HEK293 (cell line): ENCODE measurements at regions not wholly inside any gene's neighbourhood (a gene's known extent, or its start where the extent isn't known, plus 50 kb on each side); places are given as distances from the start of the nearest gene placed in this dataset.

Experiments used
- CTCF ChIA-PET: fragments of 350-600 bp; formaldehyde crosslinking; extraction: SDS; loops from one replicate; lab custom pipeline; 2021; ENCODE audit warnings: antibody characterized with exemption; lab: Yijun Ruan, JAX
- POLR2A ChIA-PET: fragments of 300-600 bp; formaldehyde crosslinking; extraction: SDS; loops from one replicate; lab custom pipeline; 2020; ENCODE audit warnings: antibody characterized with exemption, inconsistent platforms; lab: Yijun Ruan, JAX
- H3K27ac ChIP-seq: fragments of 200-500 bp; sonication (Bioruptor generic); 2 replicates; pipeline ENCODE4 v1.5.1; 2014; ENCODE audit warnings: low read depth, low read length, control low read depth, inconsistent platforms; ENCODE audit errors: extremely low read depth
- H3K36me3 ChIP-seq, 2 experiments: fragments of 200-500 bp in 1 of 2; sonication (Bioruptor generic) in 1 of 2; 1 replicate in 1 of 2; 2 replicates in 1 of 2; pipeline ENCODE4 v1.5.1; 2014 to 2017; ENCODE audit warnings: inconsistent platforms in 2 of 2, low read length in 2 of 2; ENCODE audit not compliant: control insufficient read depth in 2 of 2, insufficient read depth in 1 of 2
- H3K4me1 ChIP-seq: fragments of 200-500 bp; sonication (Bioruptor generic); 2 replicates; pipeline ENCODE4 v1.5.1; 2014; ENCODE audit warnings: mild to moderate bottlenecking, low read length, inconsistent platforms; ENCODE audit not compliant: control insufficient read depth, insufficient read depth
- H3K4me3 ChIP-seq: 2 replicates; pipeline ENCODE4 v1.5.1; 2011; ENCODE audit warnings: low read depth, mild to moderate bottlenecking, control low read depth, low read length, moderate library complexity
- H3K9me3 ChIP-seq: fragments of 200-500 bp; sonication (Bioruptor generic); 2 replicates; pipeline ENCODE4 v1.5.1; 2014; ENCODE audit warnings: low read depth, low read length, inconsistent platforms; ENCODE audit not compliant: control insufficient read depth, insufficient read depth
- BCL11A ChIP-seq: fragments of 450-650 bp; formaldehyde crosslinking; IDR thresholded peaks from 2 replicates; pipeline ENCODE4 v1.5.1; 2016; ENCODE audit warnings: low read depth, missing biosample characterization, missing genetic modification characterization
- BCL11B ChIP-seq: fragments of 450-650 bp; formaldehyde crosslinking; IDR thresholded peaks from 2 replicates; pipeline ENCODE4 v1.5.1; 2016; ENCODE audit warnings: low read depth, missing biosample characterization, missing genetic modification characterization
- INSM2 ChIP-seq: fragments of 450-650 bp; formaldehyde crosslinking; IDR thresholded peaks from 2 replicates; pipeline ENCODE4 v1.5.1; 2016; ENCODE audit warnings: missing biosample characterization, missing genetic modification characterization
- KLF16 ChIP-seq: fragments of 450-650 bp; formaldehyde crosslinking; IDR thresholded peaks from 2 replicates; pipeline ENCODE4 v1.5.1; 2017; ENCODE audit warnings: missing biosample characterization, missing genetic modification characterization
- MZF1 ChIP-seq: fragments of 450-650 bp; formaldehyde crosslinking; IDR thresholded peaks from 2 replicates; pipeline ENCODE4 v1.5.1; 2017; ENCODE audit warnings: missing biosample characterization, missing genetic modification characterization, borderline replicate concordance
- OVOL3 ChIP-seq: fragments of 450-650 bp; formaldehyde crosslinking; IDR thresholded peaks from 2 replicates; pipeline ENCODE4 v1.5.1; 2016; ENCODE audit warnings: missing biosample characterization, missing genetic modification characterization
- PRDM1 ChIP-seq: fragments of 450-650 bp; formaldehyde crosslinking; IDR thresholded peaks from 2 replicates; pipeline ENCODE4; 2016; ENCODE audit warnings: missing biosample characterization, missing genetic modification characterization
- SALL2 ChIP-seq: fragments of 450-650 bp; formaldehyde crosslinking; IDR thresholded peaks from 2 replicates; pipeline ENCODE4 v1.5.0; 2017; ENCODE audit warnings: missing biosample characterization, mild to moderate bottlenecking, missing genetic modification characterization, borderline replicate concordance
- SCRT1 ChIP-seq: fragments of 450-650 bp; formaldehyde crosslinking; IDR thresholded peaks from 2 replicates; pipeline ENCODE4 v1.5.1; 2016; ENCODE audit warnings: missing biosample characterization, missing genetic modification characterization, borderline replicate concordance
- WT1 ChIP-seq: fragments of 450-650 bp; formaldehyde crosslinking; IDR thresholded peaks from 2 replicates; pipeline ENCODE4 v1.5.1; 2016; ENCODE audit warnings: missing biosample characterization, missing genetic modification characterization
- ZEB2 ChIP-seq: fragments of 450-650 bp; formaldehyde crosslinking; IDR thresholded peaks from 2 replicates; pipeline ENCODE4 v1.5.1; 2016; ENCODE audit warnings: missing biosample characterization, missing genetic modification characterization
- ZNF114 ChIP-seq: fragments of 450-650 bp; formaldehyde crosslinking; IDR thresholded peaks from 2 replicates; pipeline ENCODE4 v1.5.0; 2017; ENCODE audit warnings: missing biosample characterization, missing genetic modification characterization
- ZNF169 ChIP-seq: fragments of 450-650 bp; formaldehyde crosslinking; IDR thresholded peaks from 2 replicates; pipeline ENCODE4 v1.5.1; 2016; ENCODE audit warnings: missing biosample characterization, missing genetic modification characterization
- ZNF175 ChIP-seq: fragments of 450-650 bp; formaldehyde crosslinking; IDR thresholded peaks from 2 replicates; pipeline ENCODE4 v1.5.1; 2016; ENCODE audit warnings: missing biosample characterization, missing genetic modification characterization
- ZNF19 ChIP-seq: fragments of 450-650 bp; formaldehyde crosslinking; IDR thresholded peaks from 2 replicates; pipeline ENCODE4; 2016; ENCODE audit warnings: missing biosample characterization, missing genetic modification characterization, low read depth
- ZNF223 ChIP-seq: fragments of 450-650 bp; formaldehyde crosslinking; IDR thresholded peaks from 2 replicates; pipeline ENCODE4 v1.5.1; 2016; ENCODE audit warnings: missing biosample characterization, missing genetic modification characterization
- ZNF302 ChIP-seq: fragments of 450-650 bp; formaldehyde crosslinking; IDR thresholded peaks from 2 replicates; pipeline ENCODE4 v1.5.1; 2016; ENCODE audit warnings: missing biosample characterization, missing genetic modification characterization, low read depth
- ZNF354C ChIP-seq: fragments of 450-650 bp; formaldehyde crosslinking; IDR thresholded peaks from 2 replicates; pipeline ENCODE4 v1.5.1; 2016; ENCODE audit warnings: missing biosample characterization, missing genetic modification characterization, low read depth, borderline replicate concordance
- ZNF398 ChIP-seq: fragments of 450-650 bp; formaldehyde crosslinking; IDR thresholded peaks from 2 replicates; pipeline ENCODE4 v1.5.1; 2017; ENCODE audit warnings: missing biosample characterization, missing genetic modification characterization
- ZNF416 ChIP-seq: fragments of 450-650 bp; formaldehyde crosslinking; IDR thresholded peaks from 2 replicates; pipeline ENCODE4 v1.5.1; 2016; ENCODE audit warnings: missing biosample characterization, missing genetic modification characterization
- ZNF423 ChIP-seq: fragments of 450-650 bp; formaldehyde crosslinking; IDR thresholded peaks from 2 replicates; pipeline ENCODE4 v1.5.1; 2016; ENCODE audit warnings: missing biosample characterization, missing genetic modification characterization
- ZNF426 ChIP-seq: fragments of 450-650 bp; formaldehyde crosslinking; IDR thresholded peaks from 2 replicates; pipeline ENCODE4 v1.5.1; 2017; ENCODE audit warnings: missing biosample characterization, missing genetic modification characterization, mild to moderate bottlenecking, inconsistent platforms, moderate library complexity
- ZNF48 ChIP-seq: fragments of 450-650 bp; formaldehyde crosslinking; IDR thresholded peaks from 2 replicates; pipeline ENCODE4 v1.5.1; 2016; ENCODE audit warnings: missing biosample characterization, missing genetic modification characterization
- ZNF501 ChIP-seq: fragments of 450-650 bp; formaldehyde crosslinking; IDR thresholded peaks from 2 replicates; pipeline ENCODE4 v1.5.1; 2016; ENCODE audit warnings: missing biosample characterization, missing genetic modification characterization
- ZNF561 ChIP-seq: fragments of 450-650 bp; IDR thresholded peaks from 2 replicates; pipeline ENCODE4 v1.5.1; 2018; ENCODE audit warnings: missing biosample characterization, missing genetic modification characterization, borderline replicate concordance
- ZNF624 ChIP-seq: fragments of 450-650 bp; formaldehyde crosslinking; IDR thresholded peaks from 2 replicates; pipeline ENCODE4 v1.5.1; 2017; ENCODE audit warnings: missing biosample characterization, missing genetic modification characterization
- ZNF707 ChIP-seq: fragments of 450-650 bp; formaldehyde crosslinking; IDR thresholded peaks from 2 replicates; pipeline ENCODE4 v1.5.1; 2016; ENCODE audit warnings: missing biosample characterization, missing genetic modification characterization
- ZNF776 ChIP-seq: fragments of 450-650 bp; formaldehyde crosslinking; IDR thresholded peaks from 2 replicates; pipeline ENCODE4 v1.5.0; 2017; ENCODE audit warnings: missing biosample characterization, missing genetic modification characterization, borderline replicate concordance
- ZNF785 ChIP-seq: fragments of 450-650 bp; formaldehyde crosslinking; IDR thresholded peaks from 2 replicates; pipeline ENCODE4 v1.5.1; 2016; ENCODE audit warnings: missing biosample characterization, missing genetic modification characterization

GRCh38 chr6:104108634-104109033 lies 751.1 kb downstream of the HACE1 start (continued):
- TF ChIP-seq ZNF416 (tag by site-specific recombination) (no peak), SCRT1 (tag by site-specific recombination) (no peak), ZNF223 (no peak), ZNF169 (tag by site-specific recombination) (no peak), ZNF423 (no peak), BCL11A (tag by site-specific recombination) (no peak), OVOL3 (no peak), ZNF302 (tag by site-specific recombination) (no peak), ZNF175 (tag by site-specific recombination) (no peak), ZNF48 (tag by site-specific recombination) (no peak), ZNF624 (no peak)

GRCh38 chr6:104095661-104096416 lies 763.9 kb downstream of the HACE1 start:
- TF ChIP-seq WT1 (tag by site-specific recombination) (no peak), ZNF561 (no peak), ZNF785 (tag by site-specific recombination) (no peak), ZEB2 (tag by site-specific recombination) (no peak), INSM2 (tag by site-specific recombination) (no peak), SALL2 (tag by site-specific recombination) (no peak), ZNF501 (no peak), ZNF114 (tag by site-specific recombination) (no peak), BCL11B (no peak)
- TF ChIP-seq, all 188 proteins: peak for 0
- Histone ChIP-seq H3K4me1 (no peaks in the 10 kb centered on the region), H3K36me3 (no peaks in the 10 kb centered on the region), H3K4me3 (no peak overlapping the region), H3K9me3 (no peaks in the 10 kb centered on the region), H3K27ac (no peak overlapping the region)
- CTCF ChIA-PET: interaction anchor here (0.6 kb wide), 2 partner anchors 17 to 29 kb away, joined by 3 read pairs; no protein-coding TSS in a partner anchor
- POLR2A ChIA-PET: no interaction called here

- TF ChIP-seq KLF16 (tag by site-specific recombination): no peak
- TF ChIP-seq ZNF707 (tag by site-specific recombination): no peak
- Histone ChIP-seq H3K4me1 (no peaks in the 10 kb centered on the region), H3K36me3 (no peaks in the 10 kb centered on the region), H3K4me3 (no peak overlapping the region), H3K27ac (no peak overlapping the region), H3K9me3 (no peaks in the 10 kb centered on the region)
- ChIA-PET POLR2A (no interaction called here), CTCF (interaction anchor here (0.6 kb wide), 1 partner anchor 558 kb away, joined by 4 read pairs; no protein-coding TSS in a partner anchor)
Measured at GRCh38 chr6:104087765-104088164, 772.0 kb downstream of the HACE1 start.

GRCh38 chr6:104068281-104068680 lies 791.4 kb downstream of the HACE1 start:
- Histone ChIP-seq H3K36me3 (no peaks in the 10 kb centered on the region), H3K9me3 (no peaks in the 10 kb centered on the region), H3K4me1 (no peaks in the 10 kb centered on the region), H3K27ac (no peak overlapping the region), H3K4me3 (no peak overlapping the region)
- POLR2A ChIA-PET: no interaction called here
- CTCF ChIA-PET: interaction anchor here (0.6 kb wide), 1 partner anchor 848 kb away, joined by 3 read pairs; no protein-coding TSS in a partner anchor
- TF ChIP-seq ZNF776 (tag by site-specific recombination): no peak
- no peak for TF ChIP-seq BCL11B
- TF ChIP-seq PRDM1: no peak
- TF ChIP-seq MZF1: no peak
- no peak for TF ChIP-seq ZNF19 (tag by site-specific recombination)
- no peak for TF ChIP-seq WT1 (tag by site-specific recombination)
- TF ChIP-seq ZNF354C (tag by site-specific recombination): no peak
- TF ChIP-seq ZNF426 (tag by site-specific recombination): no peak
- TF ChIP-seq ZNF398: no peak
